HCT116 (cell line): ENCODE measurements at regions not wholly inside any gene's neighbourhood (a gene's known extent, or its start where the extent isn't known, plus 50 kb on each side); places are given as distances from the start of the nearest gene placed in this dataset.

ENCODE experiments used
- ATAC-seq: fragments of 200-7000 bp; cut with Tn5 transposase; 2 replicates; pipeline ENCODE4 v1.9.1; 2020; ENCODE audit warnings: mild to moderate bottlenecking, moderate library complexity
- BruUV-seq: library from RNA; stranded (reverse); fragments of 400-500 nt; replicated peaks from 2 replicates; lab custom pipeline; 2021; lab: Mats Ljungman, UMichigan
- CTCF ChIA-PET: fragments of 300-600 bp; sonication (Branson Sonifier 250); formaldehyde crosslinking; loops from one replicate; lab custom pipeline; 2021; ENCODE audit warnings: antibody characterized with exemption; lab: Charles Lee
- POLR2A ChIA-PET: fragments of 300-600, 350-600 bp; sonication (Branson Sonifier 250); formaldehyde crosslinking; loops from one replicate; lab custom pipeline; 2021; ENCODE audit warnings: antibody characterized with exemption; lab: Charles Lee
- RAD21 ChIA-PET, 2 experiments: fragments of 300-600 bp; sonication (Branson Sonifier 250); formaldehyde crosslinking; loops; one replicate each; lab custom pipeline; 2023; ENCODE audit warnings: low total read pairs in 2 of 2; ENCODE audit not compliant: uncharacterized antibody in 2 of 2, unreplicated experiment in 2 of 2, low non-redundant PET in 1 of 2; lab: Charles Lee
- DNase-seq: peaks from one replicate; pipeline ENCODE4 v3.0.0-alpha.2; 2010; ENCODE audit warnings: low read depth, low spot score
- H2AFZ ChIP-seq: fragments of 200-600 bp; shearing (Covaris generic), sonication (generic); 2 replicates; pipeline ENCODE4 v1.6.1; 2017; ENCODE audit warnings: low read depth, mixed run types, mixed read lengths, antibody characterized with exemption, low read length; ENCODE audit not compliant: poor library complexity, severe bottlenecking
- H3K27ac ChIP-seq: 2 replicates; pipeline ENCODE4 v1.5.1; 2012; ENCODE audit warnings: low read depth, low read length
- H3K27me3 ChIP-seq: fragments of 200-600 bp; sonication (generic); 2 replicates; pipeline ENCODE4 v1.6.1; 2016; ENCODE audit warnings: mixed run types, low read length, mixed read lengths; ENCODE audit not compliant: insufficient read depth
- H3K36me3 ChIP-seq, 2 experiments: fragments of 200-500 bp in 1 of 2; fragments of 200-600 bp in 1 of 2; sonication (Bioruptor generic) in 1 of 2; sonication (generic) in 1 of 2; 2 replicates each; pipeline versions ENCODE4 v1.5.1 to v1.6.1; 2014 to 2016; ENCODE audit warnings: low read length in 2 of 2, inconsistent platforms in 1 of 2, mixed read lengths in 1 of 2, mixed run types in 1 of 2; ENCODE audit not compliant: insufficient read depth in 2 of 2, control insufficient read depth in 1 of 2
- H3K4me1 ChIP-seq, 2 experiments: fragments of 200-600 bp in 1 of 2; sonication (generic) in 1 of 2; 2 replicates each; pipeline versions ENCODE4 v1.5.1 to v1.6.1; 2012 to 2017; ENCODE audit warnings: low read length in 2 of 2, inconsistent platforms in 1 of 2, mild to moderate bottlenecking in 1 of 2, mixed read lengths in 1 of 2, mixed run types in 1 of 2, moderate library complexity in 1 of 2; ENCODE audit not compliant: insufficient read depth in 2 of 2, control insufficient read depth in 1 of 2
- H3K4me2 ChIP-seq: fragments of 200-600 bp; sonication (generic); 2 replicates; pipeline ENCODE4 v1.6.1; 2017; ENCODE audit warnings: mixed run types, low read length, mixed read lengths
- H3K4me3 ChIP-seq, 2 experiments: fragments of 200-600 bp in 1 of 2; sonication (generic) in 1 of 2; replicated peaks in 1 of 2; 2 replicates each; pipeline ENCODE4 v1.5.1; 2011 to 2016; ENCODE audit warnings: low read length in 2 of 2, control low read depth in 1 of 2, low read depth in 1 of 2, mild to moderate bottlenecking in 1 of 2, mixed read lengths in 1 of 2, mixed run types in 1 of 2
- H3K79me2 ChIP-seq: fragments of 200-600 bp; sonication (generic); 2 replicates; pipeline ENCODE4 v1.6.1; 2017; ENCODE audit warnings: mild to moderate bottlenecking, mixed run types, low read length, moderate library complexity, mixed read lengths; ENCODE audit not compliant: insufficient read depth
- H3K9ac ChIP-seq: fragments of 200-600 bp; sonication (generic); 2 replicates; pipeline ENCODE4 v1.6.1; 2016; ENCODE audit warnings: low read length, mixed read lengths
- H3K9me2 ChIP-seq: fragments of 200-600 bp; sonication (generic), shearing (Covaris generic); 2 replicates; pipeline ENCODE4 v1.6.1; 2017; ENCODE audit warnings: mixed run types, mild to moderate bottlenecking, moderate library complexity; ENCODE audit not compliant: insufficient read depth
- H3K9me3 ChIP-seq, 2 experiments: fragments of 200-500 bp in 1 of 2; fragments of 200-600 bp in 1 of 2; sonication (Bioruptor generic) in 1 of 2; sonication (generic) in 1 of 2; 2 replicates each; pipeline ENCODE4 v1.6.1; 2014 to 2017; ENCODE audit warnings: low read length in 2 of 2, mixed read lengths in 2 of 2, inconsistent platforms in 1 of 2, low read depth in 1 of 2, mild to moderate bottlenecking in 1 of 2, mixed run types in 1 of 2, moderate library complexity in 1 of 2; ENCODE audit not compliant: control insufficient read depth in 1 of 2, insufficient read depth in 1 of 2
- H4K20me1 ChIP-seq: fragments of 200-600 bp; sonication (generic), shearing (Covaris generic); 2 replicates; pipeline ENCODE4 v1.6.1; 2017; ENCODE audit warnings: mixed run types, mild to moderate bottlenecking, moderate library complexity; ENCODE audit not compliant: insufficient read depth
- EGR1 ChIP-seq: IDR thresholded peaks from 2 replicates; pipeline ENCODE4 v1.6.1; 2012; ENCODE audit warnings: low read depth
- EZH2phosphoT487 ChIP-seq: fragments of 200-600 bp; IDR thresholded peaks from 2 replicates; pipeline ENCODE4 v1.6.1; 2018; ENCODE audit warnings: antibody characterized with exemption, borderline replicate concordance
- FOSL1 ChIP-seq: IDR thresholded peaks from 2 replicates; pipeline ENCODE4 v1.6.1; 2012; ENCODE audit warnings: low read depth
- JUND ChIP-seq: IDR thresholded peaks from 2 replicates; pipeline ENCODE4 v1.6.1; 2012
- POLR2AphosphoS5 ChIP-seq: IDR thresholded peaks from 2 replicates; pipeline ENCODE4 v1.6.1; 2011; ENCODE audit warnings: mild to moderate bottlenecking, low read depth, low read length, moderate library complexity
- SRF ChIP-seq: IDR thresholded peaks from 2 replicates; pipeline ENCODE4 v1.6.1; 2012; ENCODE audit warnings: low read depth
- TCF7L2 ChIP-seq: IDR thresholded peaks from 2 replicates; pipeline ENCODE4 v1.7.0; 2011; ENCODE audit warnings: borderline replicate concordance, inconsistent platforms; ENCODE audit not compliant: insufficient read depth, insufficient read length; ENCODE audit errors: extremely low read depth
- YY1 ChIP-seq: IDR thresholded peaks from 2 replicates; pipeline ENCODE4 v1.6.1; 2011; ENCODE audit warnings: low read length, low read depth, moderate library complexity, mild to moderate bottlenecking; ENCODE audit not compliant: insufficient replicate concordance; ENCODE audit errors: extremely low read depth
- ZFX ChIP-seq: fragments of 450-650 bp; IDR thresholded peaks from 2 replicates; pipeline ENCODE4 v1.6.1; 2017
- intact Hi-C: fragments of 100-400 bp; cut with micrococcal nuclease; formaldehyde crosslinking; loops from 2 replicates; pipeline ENCODE4 v1.10.0; 2022
- TF ChIP-seq, protein P1 (sequence below): IDR thresholded peaks from 2 replicates; pipeline ENCODE4 v1.6.1; 2012
- TF ChIP-seq, protein P2 (sequence below): IDR thresholded peaks from 2 replicates; pipeline ENCODE4 v1.6.1; 2012
- TF ChIP-seq, protein P3 (sequence below), 3 experiments: fragments of 200-600 bp in 1 of 3; sonication (generic) in 1 of 3; IDR thresholded peaks in 2 of 3; conservative IDR thresholded peaks in 1 of 3; 2 replicates each; pipeline ENCODE4 v1.5.1; 2012 to 2017; ENCODE audit warnings: low read depth in 2 of 3, low read length in 2 of 3, antibody characterized with exemption in 1 of 3, borderline replicate concordance in 1 of 3, control low read depth in 1 of 3, mild to moderate bottlenecking in 1 of 3, mixed read lengths in 1 of 3, mixed run types in 1 of 3, moderate library complexity in 1 of 3; ENCODE audit not compliant: insufficient read depth in 1 of 3
- TF ChIP-seq, protein P4 (sequence below): IDR thresholded peaks from 2 replicates; pipeline ENCODE4 v1.6.1; 2011; ENCODE audit warnings: mild to moderate bottlenecking, low read length, moderate library complexity; ENCODE audit not compliant: insufficient replicate concordance; ENCODE audit errors: extremely low read depth

DNA sequence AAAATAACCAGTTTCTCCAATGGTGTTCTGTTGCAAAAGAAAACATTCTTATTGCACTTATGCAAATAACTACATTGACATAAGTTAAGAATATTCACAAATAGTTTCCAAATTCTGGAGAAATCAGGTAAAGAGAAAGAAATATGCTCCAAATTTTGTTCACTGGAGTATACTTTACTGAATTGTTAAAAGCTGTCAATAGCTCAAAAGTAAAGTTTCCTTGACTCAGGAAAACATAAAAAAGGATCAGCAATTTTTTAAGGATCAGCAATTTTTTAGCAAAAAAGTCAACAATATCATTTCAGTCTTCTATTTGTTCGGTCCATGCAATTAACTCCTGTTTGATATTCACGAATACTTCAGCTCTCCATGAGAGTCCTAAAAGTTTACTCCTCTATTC, 51.6 kb downstream of the ANXA2R start:
- H3K4me1 ChIP-seq, result peaks cover under 1 to 31% of the 10 kb centered on the region in 2 experiments; a peak in 3 of 4 replicates
- H3K9me3 ChIP-seq, result no peaks in the 10 kb centered on the region; a peak in 1 of 4 replicates
- no peaks in the 10 kb centered on the region for H3K36me3 ChIP-seq
- no peak overlapping the region for H2AFZ ChIP-seq
- no peaks in the 10 kb centered on the region for H3K9me2 ChIP-seq
- intact Hi-C loops, result no loop called here
- RAD21 ChIA-PET, result no interaction called here
- no peak overlapping the region for H3K9ac ChIP-seq
- H3K4me3 ChIP-seq, result no peak overlapping the region
- no peak for TF ChIP-seq FOSL1
- no peak for TF ChIP-seq EZH2phosphoT487
- TF ChIP-seq SRF, result no peak
- TF ChIP-seq, protein P1, sequence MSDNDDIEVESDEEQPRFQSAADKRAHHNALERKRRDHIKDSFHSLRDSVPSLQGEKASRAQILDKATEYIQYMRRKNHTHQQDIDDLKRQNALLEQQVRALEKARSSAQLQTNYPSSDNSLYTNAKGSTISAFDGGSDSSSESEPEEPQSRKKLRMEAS, result no peak
- TF ChIP-seq, protein P2, sequence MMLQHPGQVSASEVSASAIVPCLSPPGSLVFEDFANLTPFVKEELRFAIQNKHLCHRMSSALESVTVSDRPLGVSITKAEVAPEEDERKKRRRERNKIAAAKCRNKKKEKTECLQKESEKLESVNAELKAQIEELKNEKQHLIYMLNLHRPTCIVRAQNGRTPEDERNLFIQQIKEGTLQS, result no peak
- TF ChIP-seq YY1, result no peak
- TF ChIP-seq POLR2AphosphoS5, result no peak
- no peak for TF ChIP-seq ZFX
- TF ChIP-seq TCF7L2, result no peak
- no peak for TF ChIP-seq EGR1
- TF ChIP-seq, protein P3, sequence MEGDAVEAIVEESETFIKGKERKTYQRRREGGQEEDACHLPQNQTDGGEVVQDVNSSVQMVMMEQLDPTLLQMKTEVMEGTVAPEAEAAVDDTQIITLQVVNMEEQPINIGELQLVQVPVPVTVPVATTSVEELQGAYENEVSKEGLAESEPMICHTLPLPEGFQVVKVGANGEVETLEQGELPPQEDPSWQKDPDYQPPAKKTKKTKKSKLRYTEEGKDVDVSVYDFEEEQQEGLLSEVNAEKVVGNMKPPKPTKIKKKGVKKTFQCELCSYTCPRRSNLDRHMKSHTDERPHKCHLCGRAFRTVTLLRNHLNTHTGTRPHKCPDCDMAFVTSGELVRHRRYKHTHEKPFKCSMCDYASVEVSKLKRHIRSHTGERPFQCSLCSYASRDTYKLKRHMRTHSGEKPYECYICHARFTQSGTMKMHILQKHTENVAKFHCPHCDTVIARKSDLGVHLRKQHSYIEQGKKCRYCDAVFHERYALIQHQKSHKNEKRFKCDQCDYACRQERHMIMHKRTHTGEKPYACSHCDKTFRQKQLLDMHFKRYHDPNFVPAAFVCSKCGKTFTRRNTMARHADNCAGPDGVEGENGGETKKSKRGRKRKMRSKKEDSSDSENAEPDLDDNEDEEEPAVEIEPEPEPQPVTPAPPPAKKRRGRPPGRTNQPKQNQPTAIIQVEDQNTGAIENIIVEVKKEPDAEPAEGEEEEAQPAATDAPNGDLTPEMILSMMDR (IDR thresholded peaks at IDR 0.05 in 2 of 3, conservative IDR thresholded peaks at IDR 0.05 in 1 of 3; ENCODE audit: borderline replicate concordance in 1 of 3, insufficient read depth in 1 of 3, low read depth in 2 of 3, low read length in 2 of 3), result no peak
- TF ChIP-seq JUND, result no peak
- TF ChIP-seq, protein P4, sequence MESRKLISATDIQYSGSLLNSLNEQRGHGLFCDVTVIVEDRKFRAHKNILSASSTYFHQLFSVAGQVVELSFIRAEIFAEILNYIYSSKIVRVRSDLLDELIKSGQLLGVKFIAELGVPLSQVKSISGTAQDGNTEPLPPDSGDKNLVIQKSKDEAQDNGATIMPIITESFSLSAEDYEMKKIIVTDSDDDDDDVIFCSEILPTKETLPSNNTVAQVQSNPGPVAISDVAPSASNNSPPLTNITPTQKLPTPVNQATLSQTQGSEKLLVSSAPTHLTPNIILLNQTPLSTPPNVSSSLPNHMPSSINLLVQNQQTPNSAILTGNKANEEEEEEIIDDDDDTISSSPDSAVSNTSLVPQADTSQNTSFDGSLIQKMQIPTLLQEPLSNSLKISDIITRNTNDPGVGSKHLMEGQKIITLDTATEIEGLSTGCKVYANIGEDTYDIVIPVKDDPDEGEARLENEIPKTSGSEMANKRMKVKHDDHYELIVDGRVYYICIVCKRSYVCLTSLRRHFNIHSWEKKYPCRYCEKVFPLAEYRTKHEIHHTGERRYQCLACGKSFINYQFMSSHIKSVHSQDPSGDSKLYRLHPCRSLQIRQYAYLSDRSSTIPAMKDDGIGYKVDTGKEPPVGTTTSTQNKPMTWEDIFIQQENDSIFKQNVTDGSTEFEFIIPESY, result no peak
- POLR2A ChIA-PET, result no interaction called here
- H3K4me2 ChIP-seq, result no peak overlapping the region
- CTCF ChIA-PET, result no interaction called here
- no peaks in the 10 kb centered on the region for H3K27me3 ChIP-seq
- no peak for ATAC-seq
- no peak for DNase-seq
- no peak overlapping the region for H3K27ac ChIP-seq
- H3K79me2 ChIP-seq, result no peaks in the 10 kb centered on the region
- H4K20me1 ChIP-seq, result no peaks in the 10 kb centered on the region
- no TSS peak for BruUV-seq
